ENCODE measurements at regions not wholly inside any gene's neighbourhood (a gene's known extent, or its start where the extent isn't known, plus 50 kb on each side); places are given as distances from the start of the nearest gene placed in this dataset.
"Not testable (repeated sequence)": the region's sequence is repeated elsewhere in the genome, so short reads cannot be mapped to it uniquely, and the experiment has no call there.

DNA sequence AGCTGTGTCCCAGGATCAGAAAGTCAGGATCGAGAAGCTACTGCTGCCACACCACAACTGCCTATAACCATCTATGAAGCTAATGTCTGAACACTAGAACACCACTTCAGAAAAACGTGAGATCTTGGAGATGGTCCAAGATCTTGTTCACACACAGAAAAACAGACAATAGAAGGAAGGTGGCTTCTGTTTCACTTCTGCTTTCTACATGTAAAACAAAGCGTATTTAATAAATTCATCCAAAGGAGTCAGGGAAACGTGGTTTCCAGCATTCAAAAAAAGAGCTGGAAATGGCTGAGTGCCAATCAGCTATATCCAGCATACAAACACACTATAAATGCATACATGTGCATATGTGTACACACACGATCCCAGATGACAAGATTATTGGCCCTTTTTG is 70.2 kb upstream of the CCDC71L start:
- Histone ChIP-seq H3K27ac (ENCODE audit: low read depth, low read length) (no peak overlapping the region), H3K9ac (ENCODE audit: low read length in 5 of 5) (no peak overlapping the region)

DNA sequence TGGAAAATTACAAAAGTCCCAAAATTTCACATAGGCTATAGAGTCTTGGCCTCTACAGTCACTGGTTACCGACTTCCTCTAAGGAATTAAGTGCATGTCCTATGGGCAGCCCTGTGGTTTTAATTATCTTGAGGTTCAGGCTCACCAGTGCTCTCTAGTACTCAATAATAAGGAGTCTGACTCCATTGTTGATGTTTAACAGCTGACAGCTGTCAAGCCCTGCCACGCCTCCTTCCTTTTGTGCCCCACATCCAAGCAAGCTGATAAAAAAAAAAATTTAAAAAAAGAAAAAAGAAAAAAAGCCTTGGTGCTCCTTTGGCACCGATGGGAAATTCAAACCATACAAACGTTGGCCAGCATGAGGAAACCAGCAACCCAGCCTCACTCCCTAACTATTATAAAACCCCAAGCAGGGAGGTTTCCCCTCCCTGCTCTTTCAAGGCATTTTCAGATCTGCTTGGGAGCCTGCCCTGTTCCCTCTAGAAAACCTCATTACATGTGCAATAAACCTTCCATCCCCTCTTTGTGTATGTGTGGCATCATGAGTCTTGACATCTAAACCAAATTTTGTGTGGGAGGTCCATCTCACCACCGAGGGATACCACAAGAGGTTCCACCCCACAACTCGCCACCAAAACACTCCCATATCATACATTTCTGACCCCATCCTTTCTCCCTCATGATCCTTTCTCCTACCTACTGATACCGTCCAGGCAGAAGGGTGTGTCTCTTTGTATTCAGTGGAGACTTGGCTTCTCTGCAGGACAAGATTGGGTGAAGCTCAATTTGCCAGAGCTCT is 70.9 kb upstream of the CCDC71L start:
- Histone ChIP-seq H3K4me1 (ENCODE audit: control insufficient read depth in 5 of 5, insufficient read depth in 5 of 5, low read length in 5 of 5) (peaks cover 0 to 26% (median 10%) of the 10 kb centered on the region in 5 donors), H3K9ac (ENCODE audit: low read length in 5 of 5) (no peak overlapping the region), H3K9me3 (ENCODE audit: control insufficient read depth in 5 of 5, low read length in 5 of 5) (no peaks in the 10 kb centered on the region), H3K27me3 (ENCODE audit: control insufficient read depth in 5 of 5, insufficient read depth in 4 of 5, low read length in 5 of 5) (no peaks in the 10 kb centered on the region), H3K4me3 (ENCODE audit: low read depth in 1 of 5, low read length in 5 of 5) (peak overlapping the region in 1 of 5 donors; percentile 17), H3K27ac (ENCODE audit: low read depth, low read length) (no peak overlapping the region), H3K36me3 (ENCODE audit: control insufficient read depth in 5 of 5, insufficient read depth in 5 of 5, low read length in 5 of 5) (no peaks in the 10 kb centered on the region)

More for the DNA sequence above, 70.2 kb upstream of the CCDC71L start:
- H3K4me3 ChIP-seq (ENCODE audit: low read depth in 1 of 5, low read length in 5 of 5), result peak overlapping the region in 2 of 5 donors; percentile 2 to 17
- H3K9me3 ChIP-seq (ENCODE audit: control insufficient read depth in 5 of 5, low read length in 5 of 5), result no peaks in the 10 kb centered on the region
- no peaks in the 10 kb centered on the region for H3K36me3 ChIP-seq (ENCODE audit: control insufficient read depth in 5 of 5, insufficient read depth in 5 of 5, low read length in 5 of 5)
- H3K27me3 ChIP-seq (ENCODE audit: control insufficient read depth in 5 of 5, insufficient read depth in 4 of 5, low read length in 5 of 5), result no peaks in the 10 kb centered on the region
- peaks cover 0 to 23% (median 6%) of the 10 kb centered on the region in 5 donors for H3K4me1 ChIP-seq (ENCODE audit: control insufficient read depth in 5 of 5, insufficient read depth in 5 of 5, low read length in 5 of 5)

DNA sequence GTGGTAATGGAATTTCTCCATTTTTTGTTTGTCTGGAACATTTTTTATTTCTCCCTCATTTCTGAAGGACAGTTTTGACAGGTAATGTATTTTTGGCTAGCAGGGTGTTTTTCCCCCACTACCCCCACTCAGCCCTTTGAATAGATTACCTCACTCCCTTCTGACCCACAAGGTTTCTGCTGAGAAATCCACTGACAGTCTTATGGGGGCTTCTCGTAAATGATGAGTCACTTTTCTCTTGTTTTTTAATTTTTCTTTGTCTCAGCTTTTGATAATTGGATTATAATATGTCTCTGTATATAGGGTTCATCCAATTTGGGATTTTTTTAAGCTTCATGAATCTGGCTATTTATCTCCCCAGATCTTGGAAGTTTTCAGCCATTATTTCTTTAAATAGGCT is 74.7 kb upstream of the CCDC71L start:
- Histone ChIP-seq H3K4me3 (ENCODE audit: low read depth in 1 of 5, low read length in 5 of 5) (no peak overlapping the region), H3K4me1 (ENCODE audit: control insufficient read depth in 5 of 5, insufficient read depth in 5 of 5, low read length in 5 of 5) (peaks cover 0 to 23% (median 8%) of the 10 kb centered on the region in 5 donors), H3K9me3 (ENCODE audit: control insufficient read depth in 5 of 5, low read length in 5 of 5) (no peaks in the 10 kb centered on the region), H3K27ac (ENCODE audit: low read depth, low read length) (no peak overlapping the region), H3K27me3 (ENCODE audit: control insufficient read depth in 5 of 5, insufficient read depth in 4 of 5, low read length in 5 of 5) (no peaks in the 10 kb centered on the region), H3K36me3 (ENCODE audit: control insufficient read depth in 5 of 5, insufficient read depth in 5 of 5, low read length in 5 of 5) (no peaks in the 10 kb centered on the region), H3K9ac (ENCODE audit: low read length in 5 of 5) (no peak overlapping the region)

DNA sequence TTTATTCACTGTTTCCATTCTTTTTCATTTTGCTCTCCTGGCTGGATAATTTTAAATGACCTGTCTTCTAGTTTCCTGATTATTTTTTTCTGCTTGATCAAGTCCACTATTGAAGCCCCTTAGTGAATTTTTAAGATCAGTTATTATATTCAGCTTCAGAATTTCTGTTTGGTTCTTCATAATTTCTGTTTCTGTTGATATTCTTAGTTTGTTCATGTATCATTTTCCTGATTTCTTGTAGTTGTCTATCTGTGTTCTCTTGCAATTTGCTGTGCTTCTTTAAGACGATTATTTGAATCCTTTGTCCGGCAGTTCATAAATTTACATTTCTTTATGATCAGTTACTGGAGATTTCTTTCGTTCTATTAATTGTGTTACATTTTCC is 75.2 kb upstream of the CCDC71L start:
- H3K4me3 ChIP-seq (ENCODE audit: low read depth in 1 of 5, low read length in 5 of 5), result no peak overlapping the region
- no peak overlapping the region for H3K27ac ChIP-seq (ENCODE audit: low read depth, low read length)
- no peaks in the 10 kb centered on the region for H3K27me3 ChIP-seq (ENCODE audit: control insufficient read depth in 5 of 5, insufficient read depth in 4 of 5, low read length in 5 of 5)
- H3K9ac ChIP-seq (ENCODE audit: low read length in 5 of 5), result no peak overlapping the region
- no peaks in the 10 kb centered on the region for H3K9me3 ChIP-seq (ENCODE audit: control insufficient read depth in 5 of 5, low read length in 5 of 5)
- peaks cover 0 to 19% (median 6%) of the 10 kb centered on the region in 5 donors for H3K4me1 ChIP-seq (ENCODE audit: control insufficient read depth in 5 of 5, insufficient read depth in 5 of 5, low read length in 5 of 5)
- H3K36me3 ChIP-seq (ENCODE audit: control insufficient read depth in 5 of 5, insufficient read depth in 5 of 5, low read length in 5 of 5), result no peaks in the 10 kb centered on the region

DNA sequence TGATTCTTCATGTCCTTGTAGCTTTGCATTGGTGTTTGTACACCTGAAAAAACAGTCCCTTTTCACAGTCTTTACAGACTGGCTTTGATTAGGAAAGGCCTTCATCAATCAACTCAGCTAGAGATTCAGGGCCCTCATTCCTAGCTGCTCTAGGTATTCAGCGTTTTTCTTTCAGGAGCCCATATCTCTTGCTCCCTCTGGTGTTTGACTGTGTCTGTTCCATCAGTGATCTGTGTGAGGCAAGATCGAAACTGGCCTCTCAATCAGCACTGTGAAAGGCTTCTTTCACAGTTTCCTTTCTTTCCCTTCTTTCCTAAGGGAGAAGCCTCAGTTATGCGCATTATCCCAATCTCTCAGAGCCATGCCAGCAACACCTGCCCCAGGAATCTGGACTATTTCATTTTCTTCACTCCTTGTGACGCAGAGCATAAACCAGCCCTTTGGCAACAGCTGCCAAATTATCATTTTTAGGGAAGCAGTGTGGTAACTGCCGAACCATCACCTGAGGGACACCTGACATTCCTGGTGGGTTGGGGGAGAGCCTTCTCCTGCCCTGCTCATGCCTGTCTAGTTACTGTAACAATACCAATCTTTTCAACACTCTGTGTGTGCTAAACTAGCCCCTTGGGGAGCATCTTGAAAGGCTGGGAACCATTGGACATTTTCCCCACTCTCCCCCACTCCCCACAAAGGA is 75.7 kb upstream of the CCDC71L start:
- Histone ChIP-seq H3K9me3 (ENCODE audit: control insufficient read depth in 5 of 5, low read length in 5 of 5) (no peaks in the 10 kb centered on the region), H3K9ac (ENCODE audit: low read length in 5 of 5) (peak overlapping the region in 1 of 5 donors; percentile 43), H3K27me3 (ENCODE audit: control insufficient read depth in 5 of 5, insufficient read depth in 4 of 5, low read length in 5 of 5) (no peaks in the 10 kb centered on the region), H3K27ac (ENCODE audit: low read depth, low read length) (no peak overlapping the region), H3K4me1 (ENCODE audit: control insufficient read depth in 5 of 5, insufficient read depth in 5 of 5, low read length in 5 of 5) (peaks cover 0 to 14% (median 6%) of the 10 kb centered on the region in 5 donors), H3K4me3 (ENCODE audit: low read depth in 1 of 5, low read length in 5 of 5) (peak overlapping the region in 2 of 5 donors; percentile 7 to 11), H3K36me3 (ENCODE audit: control insufficient read depth in 5 of 5, insufficient read depth in 5 of 5, low read length in 5 of 5) (no peaks in the 10 kb centered on the region)

DNA sequence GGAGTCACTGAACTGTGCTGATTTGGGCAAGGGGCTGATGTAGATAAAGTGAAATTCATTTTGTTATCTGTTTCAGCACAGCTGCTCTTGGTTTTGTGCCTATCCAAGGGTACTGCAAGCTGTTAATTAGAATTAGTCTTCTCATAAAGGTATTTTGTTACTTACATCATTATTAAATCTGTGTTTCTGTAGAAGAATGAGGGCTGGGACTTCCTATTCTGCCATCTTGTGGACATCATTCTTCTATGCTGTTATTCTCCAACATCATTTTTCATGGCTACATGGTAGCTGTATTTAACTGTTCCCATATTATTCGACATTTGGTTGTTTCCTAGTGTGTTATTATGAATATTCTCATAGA is 76.2 kb upstream of the CCDC71L start:
- Histone ChIP-seq H3K4me3 (ENCODE audit: low read depth in 1 of 5, low read length in 5 of 5) (no peak overlapping the region), H3K27ac (ENCODE audit: low read depth, low read length) (no peak overlapping the region), H3K36me3 (ENCODE audit: control insufficient read depth in 5 of 5, insufficient read depth in 5 of 5, low read length in 5 of 5) (no peaks in the 10 kb centered on the region), H3K4me1 (ENCODE audit: control insufficient read depth in 5 of 5, insufficient read depth in 5 of 5, low read length in 5 of 5) (peaks cover 0 to 8% (median 6%) of the 10 kb centered on the region in 5 donors), H3K27me3 (ENCODE audit: control insufficient read depth in 5 of 5, insufficient read depth in 4 of 5, low read length in 5 of 5) (no peaks in the 10 kb centered on the region), H3K9me3 (ENCODE audit: control insufficient read depth in 5 of 5, low read length in 5 of 5) (no peaks in the 10 kb centered on the region), H3K9ac (ENCODE audit: low read length in 5 of 5) (no peak overlapping the region)

DNA sequence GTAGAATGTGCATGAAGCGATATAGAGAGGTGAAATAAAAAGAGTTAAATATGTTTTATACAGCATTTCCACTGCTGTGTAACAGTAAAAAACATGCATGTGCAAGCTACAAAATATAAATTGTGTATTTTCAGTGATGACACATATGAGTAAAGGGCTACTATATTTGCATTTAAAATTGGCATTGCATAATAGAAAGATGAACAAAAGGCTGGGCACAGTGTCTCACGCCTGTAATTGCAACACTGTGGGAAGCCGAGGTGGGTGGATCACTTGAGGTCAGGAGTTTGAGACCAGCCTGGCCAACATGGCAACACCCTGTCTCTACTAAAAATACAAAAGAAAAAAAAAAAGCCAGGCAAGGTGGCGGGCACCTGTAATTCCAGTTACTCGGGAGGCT is 79.8 kb upstream of the CCDC71L start:
- Histone ChIP-seq H3K9ac (ENCODE audit: low read length in 5 of 5) (no peak overlapping the region), H3K36me3 (ENCODE audit: control insufficient read depth in 5 of 5, insufficient read depth in 5 of 5, low read length in 5 of 5) (no peaks in the 10 kb centered on the region), H3K4me1 (ENCODE audit: control insufficient read depth in 5 of 5, insufficient read depth in 5 of 5, low read length in 5 of 5) (peaks cover 0 to 6% (median 3%) of the 10 kb centered on the region in 5 donors), H3K27ac (ENCODE audit: low read depth, low read length) (no peak overlapping the region), H3K4me3 (ENCODE audit: low read depth in 1 of 5, low read length in 5 of 5) (no peak overlapping the region), H3K9me3 (ENCODE audit: control insufficient read depth in 5 of 5, low read length in 5 of 5) (no peaks in the 10 kb centered on the region), H3K27me3 (ENCODE audit: control insufficient read depth in 5 of 5, insufficient read depth in 4 of 5, low read length in 5 of 5) (no peaks in the 10 kb centered on the region)

DNA sequence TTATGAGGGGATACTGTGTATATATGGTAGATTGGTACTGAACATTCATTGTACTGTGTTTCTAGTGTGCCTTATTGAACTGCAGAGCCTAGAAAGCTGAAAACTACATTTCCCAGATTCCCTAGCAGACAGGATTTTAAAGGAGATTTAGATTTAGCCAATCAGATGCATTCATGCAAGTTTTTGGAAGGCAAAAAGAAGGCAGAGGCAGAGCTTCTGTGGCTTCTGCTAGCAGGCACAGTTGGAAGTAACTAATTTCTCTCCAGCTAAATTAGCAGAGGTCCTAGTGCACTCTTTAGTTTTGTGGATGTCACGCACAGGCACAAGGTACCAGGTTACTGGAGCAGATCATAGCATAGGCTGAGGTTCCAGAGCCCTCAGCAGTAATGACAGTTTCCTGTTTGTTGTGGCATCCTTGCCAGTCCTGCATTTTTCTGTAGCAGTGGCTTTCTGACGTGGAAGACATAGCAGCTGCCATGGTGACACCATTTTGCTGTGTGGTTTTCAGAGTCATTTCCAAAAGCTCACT is 83.7 kb upstream of the CCDC71L start:
- H3K27ac ChIP-seq (ENCODE audit: low read depth, low read length), result no peak overlapping the region
- peaks cover 0 to 23% (median 13%) of the 10 kb centered on the region in 5 donors for H3K4me1 ChIP-seq (ENCODE audit: control insufficient read depth in 5 of 5, insufficient read depth in 5 of 5, low read length in 5 of 5)
- no peaks in the 10 kb centered on the region for H3K27me3 ChIP-seq (ENCODE audit: control insufficient read depth in 5 of 5, insufficient read depth in 4 of 5, low read length in 5 of 5)
- no peaks in the 10 kb centered on the region for H3K9me3 ChIP-seq (ENCODE audit: control insufficient read depth in 5 of 5, low read length in 5 of 5)
- H3K36me3 ChIP-seq (ENCODE audit: control insufficient read depth in 5 of 5, insufficient read depth in 5 of 5, low read length in 5 of 5), result no peaks in the 10 kb centered on the region
- no peak overlapping the region for H3K9ac ChIP-seq (ENCODE audit: low read length in 5 of 5)
- no peak overlapping the region for H3K4me3 ChIP-seq (ENCODE audit: low read depth in 1 of 5, low read length in 5 of 5)

DNA sequence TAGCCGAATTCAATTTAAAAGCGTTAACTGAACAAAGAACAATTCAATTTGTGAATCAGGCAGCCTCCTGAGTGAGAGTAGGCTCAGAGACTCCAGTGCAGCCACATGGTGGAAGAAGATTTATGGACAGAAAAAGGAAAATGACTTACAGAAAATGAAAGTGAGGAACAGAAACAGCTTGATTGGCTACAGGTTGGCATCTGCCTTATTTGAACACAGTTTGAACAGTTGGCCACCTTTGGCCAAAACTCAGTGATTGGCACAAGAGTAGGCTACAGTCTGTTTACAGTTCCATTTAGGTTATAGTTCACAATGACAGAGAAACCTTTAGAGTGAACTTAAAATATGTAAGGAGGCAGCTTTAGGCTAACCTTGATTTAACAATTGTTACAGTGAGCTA is 86.3 kb upstream of the CCDC71L start:
- H3K9me3 ChIP-seq (ENCODE audit: control insufficient read depth in 5 of 5, low read length in 5 of 5); H3K27me3 ChIP-seq (ENCODE audit: control insufficient read depth in 5 of 5, insufficient read depth in 4 of 5, low read length in 5 of 5); H3K9ac ChIP-seq (ENCODE audit: low read length in 5 of 5); H3K36me3 ChIP-seq (ENCODE audit: control insufficient read depth in 5 of 5, insufficient read depth in 5 of 5, low read length in 5 of 5): not testable (repeated sequence)
- Histone ChIP-seq H3K4me3 (ENCODE audit: low read depth in 1 of 5, low read length in 5 of 5) (peak overlapping the region in 2 of 5 donors; percentile 20 to 28), H3K27ac (ENCODE audit: low read depth, low read length) (peak overlapping the region; percentile 33), H3K4me1 (ENCODE audit: control insufficient read depth in 5 of 5, insufficient read depth in 5 of 5, low read length in 5 of 5) (peaks cover 0 to 26% (median 13%) of the 10 kb centered on the region in 5 donors)

DNA sequence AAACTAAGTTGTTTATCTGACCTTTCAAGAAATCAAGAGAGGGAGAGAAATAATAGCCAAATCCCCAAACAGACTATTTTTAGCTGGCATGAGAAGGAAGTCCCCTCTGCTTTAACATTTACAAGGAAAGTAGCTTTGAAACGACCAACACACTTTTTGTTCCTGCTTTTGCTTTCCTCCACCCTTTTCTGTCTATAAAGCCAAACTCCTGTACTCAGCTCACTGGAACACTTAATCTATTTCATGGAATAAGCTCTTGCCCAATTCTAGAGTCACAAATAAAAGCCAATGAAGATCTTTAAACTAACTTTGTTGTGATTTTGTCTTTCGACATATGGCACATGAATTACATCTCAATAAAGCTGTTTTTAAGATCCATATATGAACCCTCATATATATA is 86.8 kb upstream of the CCDC71L start:
- Histone ChIP-seq H3K4me3 (ENCODE audit: low read depth in 1 of 5, low read length in 5 of 5) (peak overlapping the region in 1 of 5 donors; percentile 28), H3K27ac (ENCODE audit: low read depth, low read length) (peak overlapping the region; percentile 33), H3K9ac (ENCODE audit: low read length in 5 of 5) (no peak overlapping the region)

More for the DNA sequence above, 86.8 kb upstream of the CCDC71L start:
- H3K36me3 ChIP-seq (ENCODE audit: control insufficient read depth in 5 of 5, insufficient read depth in 5 of 5, low read length in 5 of 5), result no peaks in the 10 kb centered on the region
- H3K9me3 ChIP-seq (ENCODE audit: control insufficient read depth in 5 of 5, low read length in 5 of 5), result no peaks in the 10 kb centered on the region
- peaks cover 0 to 26% (median 13%) of the 10 kb centered on the region in 5 donors for H3K4me1 ChIP-seq (ENCODE audit: control insufficient read depth in 5 of 5, insufficient read depth in 5 of 5, low read length in 5 of 5)
- no peaks in the 10 kb centered on the region for H3K27me3 ChIP-seq (ENCODE audit: control insufficient read depth in 5 of 5, insufficient read depth in 4 of 5, low read length in 5 of 5)
